B cell (primary cell): ENCODE measurements at regions not wholly inside any gene's neighbourhood (a gene's known extent, or its start where the extent isn't known, plus 50 kb on each side); places are given as distances from the start of the nearest gene placed in this dataset.

ENCODE experiments used
- CTCF ChIP-seq: fragments of 200-600 bp; IDR thresholded peaks from one replicate; pipeline ENCODE4 v1.8.0; 2022; ENCODE audit warnings: antibody characterized with exemption, mild to moderate bottlenecking
- EZH2 ChIP-seq: IDR thresholded peaks from 2 replicates; pipeline ENCODE4 v1.6.1; 2012; ENCODE audit warnings: borderline replicate concordance, low read depth, mild to moderate bottlenecking, moderate library complexity, low read length; ENCODE audit not compliant: insufficient read depth, poor library complexity, severe bottlenecking

- no peak for TF ChIP-seq CTCF
- TF ChIP-seq EZH2 = no peak
These were observed 521.3 kb upstream of the ZNF608 start for GRCh38 chr5:125267636-125268248.
